HT-29 (cell line): ENCODE measurements at regions not wholly inside any gene's neighbourhood (a gene's known extent, or its start where the extent isn't known, plus 50 kb on each side); places are given as distances from the start of the nearest gene placed in this dataset.
A peak's percentile ranks its signal among the peaks of the same experiment; 100 is the strongest.

ENCODE experiments used
- DNase-seq: peaks from one replicate; pipeline ENCODE4 v3.0.0-alpha.2; 2015; ENCODE audit warnings: low spot score

DNA sequence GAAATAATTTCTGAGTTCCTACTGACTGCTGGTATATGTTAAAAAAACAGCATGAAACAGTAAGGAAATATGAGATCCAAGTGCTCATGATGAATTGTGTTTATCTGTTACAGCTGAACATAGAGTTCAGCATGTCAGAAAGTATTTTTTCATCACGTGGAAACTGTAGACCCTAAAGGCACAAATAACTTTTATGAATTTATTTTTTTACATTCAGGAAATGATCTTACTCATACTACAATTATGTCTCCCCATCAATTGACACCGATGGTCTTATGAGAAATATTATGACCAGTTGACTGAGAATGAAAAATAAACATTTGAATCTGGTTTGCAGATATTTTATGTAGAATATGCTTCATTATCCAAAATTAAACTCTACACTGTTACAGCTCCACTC, 283.1 kb upstream of the SPANXN4 start:
- no peak for DNase-seq

GRCh38 chrX:142733327-142733726, 292.4 kb upstream of the SPANXN4 start:
- no peak for DNase-seq

DNA sequence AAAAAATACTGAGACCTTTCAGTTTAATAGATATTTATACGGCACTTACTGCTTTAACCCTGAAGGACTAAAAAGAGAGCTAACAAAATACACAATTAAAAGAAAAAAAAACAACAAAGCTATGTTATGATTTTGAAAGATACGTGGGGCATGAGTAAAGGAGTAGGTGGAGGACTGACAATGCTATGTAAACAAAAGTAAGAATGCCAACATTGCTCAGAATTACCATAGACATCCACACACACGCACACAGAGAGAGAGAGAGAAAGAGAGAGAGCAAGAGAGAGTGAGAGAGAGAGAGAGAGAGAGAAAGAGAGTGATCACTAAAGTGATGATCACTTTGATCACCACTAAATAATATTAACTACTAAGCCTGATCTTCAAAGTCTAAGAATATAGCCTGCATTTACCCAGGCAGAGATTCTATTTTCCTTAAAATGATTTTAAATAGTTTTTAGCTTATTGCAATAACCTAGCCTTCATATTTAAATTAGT, 313.9 kb upstream of the SPANXN4 start:
- DNase-seq, result no peak

- no peak for DNase-seq
Observed at GRCh38 chrX:142702749-142703148, 323.0 kb upstream of the SPANXN4 start.

DNA sequence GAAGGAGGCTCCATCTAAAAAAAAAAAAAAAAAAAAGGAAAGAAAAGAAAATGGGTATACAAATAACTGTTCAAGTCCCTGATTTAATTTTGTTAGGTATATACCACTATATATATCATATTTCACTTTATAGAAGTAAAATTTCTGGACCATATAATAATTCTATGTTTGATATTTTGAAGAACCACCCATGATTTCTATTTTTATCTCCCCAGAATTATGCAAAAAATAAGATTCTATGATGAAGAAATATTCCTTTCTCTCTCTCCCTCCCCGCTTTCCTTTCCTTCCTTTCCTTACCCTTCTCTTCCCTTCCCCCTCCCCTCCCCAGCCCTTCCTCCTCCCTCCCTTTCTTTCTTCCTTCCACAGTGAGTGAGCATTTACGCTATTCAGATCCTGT, 337.5 kb upstream of the SPANXN4 start:
- no peak for DNase-seq

DNA sequence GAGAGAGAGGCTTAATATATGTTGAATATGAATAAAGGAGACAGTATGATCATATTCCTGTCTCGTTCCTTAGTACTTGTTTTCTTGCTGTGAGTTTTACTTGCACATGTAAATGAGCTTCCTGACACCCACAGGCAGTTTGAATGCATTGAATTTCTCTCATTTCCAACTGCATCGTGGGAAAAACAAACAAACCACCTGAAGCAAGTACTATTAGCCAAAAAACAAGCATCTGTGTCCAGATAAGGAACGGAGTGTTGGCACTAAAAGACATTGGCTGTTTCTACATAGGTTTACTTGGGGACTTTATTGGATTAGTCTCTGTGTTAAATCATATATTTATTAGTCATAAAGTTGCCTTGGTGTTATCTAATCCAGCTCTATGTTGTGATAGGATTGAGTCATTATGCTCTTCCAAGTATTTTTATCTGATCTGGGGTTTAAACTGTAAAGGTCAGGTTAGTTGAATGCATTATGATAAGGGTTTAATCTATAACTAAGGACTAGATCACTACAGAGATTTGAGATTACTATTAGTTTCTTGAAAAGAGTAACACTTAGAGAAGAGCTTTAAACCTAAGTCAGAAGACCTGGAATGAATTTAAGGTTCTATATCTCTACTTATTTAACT, 339.0 kb upstream of the SPANXN4 start:
- DNase-seq, result no peak

DNA sequence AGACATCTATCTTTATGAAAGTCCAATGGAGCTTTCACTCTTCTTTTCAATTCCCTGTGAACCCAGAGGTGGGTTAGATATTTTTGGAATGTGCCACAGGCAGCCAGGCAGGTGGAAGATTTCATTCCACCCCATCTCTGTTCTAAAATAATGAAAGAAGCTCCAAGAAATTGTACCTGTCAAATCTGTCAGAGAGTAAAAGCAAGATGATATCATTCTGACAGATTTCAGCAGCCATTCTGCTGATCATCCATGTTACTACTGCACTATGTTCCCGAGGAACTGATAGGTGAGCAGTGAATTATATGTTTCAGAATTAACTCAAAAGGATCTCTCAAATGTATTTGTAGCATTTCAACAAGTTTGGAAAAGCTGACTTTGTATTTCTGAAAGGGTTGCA, 339.5 kb upstream of the SPANXN4 start:
- no peak for DNase-seq

DNA sequence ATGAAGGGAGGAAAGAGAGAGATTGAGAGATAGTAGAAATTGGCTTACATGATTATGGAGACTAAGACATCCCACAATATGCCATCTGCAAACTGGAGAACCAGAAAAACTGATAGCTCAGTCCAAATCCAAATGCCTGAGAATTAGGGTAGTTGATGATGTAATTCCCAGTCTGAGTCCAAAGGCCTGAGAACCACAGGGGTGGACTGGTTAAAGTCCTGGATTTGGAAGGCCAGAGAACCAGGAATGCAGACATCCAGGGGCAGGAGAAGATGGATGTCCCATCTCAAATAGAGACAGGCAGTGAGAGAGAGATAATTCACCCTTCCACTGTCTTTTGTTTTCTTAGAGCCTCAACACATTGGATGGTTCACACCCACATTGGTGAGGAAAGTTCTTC, 345.7 kb upstream of the SPANXN4 start:
- no peak for DNase-seq

DNA sequence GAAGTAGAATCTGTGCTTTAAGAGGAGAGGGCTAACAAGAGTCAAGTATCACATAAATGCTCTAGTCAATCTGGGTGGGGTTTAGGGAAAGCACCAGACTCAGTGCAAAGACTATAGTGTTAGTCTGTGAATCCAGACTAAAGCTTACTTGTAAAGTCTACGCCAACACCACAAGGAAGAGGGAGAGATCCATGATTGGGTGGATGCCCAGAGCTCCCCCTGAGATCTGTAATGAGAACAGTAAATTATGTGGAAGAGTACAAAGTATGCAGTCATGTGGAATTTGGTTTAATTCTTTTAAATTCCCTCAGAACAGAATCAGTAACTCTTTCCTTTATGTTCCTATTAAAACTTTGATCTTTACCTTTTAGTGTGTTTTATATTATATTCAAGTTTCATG, 354.7 kb upstream of the SPANXN4 start:
- DNase-seq, result no peak

- no peak for DNase-seq
Observed at GRCh38 chrX:142663330-142664095, 362.2 kb upstream of the SPANXN4 start.

DNA sequence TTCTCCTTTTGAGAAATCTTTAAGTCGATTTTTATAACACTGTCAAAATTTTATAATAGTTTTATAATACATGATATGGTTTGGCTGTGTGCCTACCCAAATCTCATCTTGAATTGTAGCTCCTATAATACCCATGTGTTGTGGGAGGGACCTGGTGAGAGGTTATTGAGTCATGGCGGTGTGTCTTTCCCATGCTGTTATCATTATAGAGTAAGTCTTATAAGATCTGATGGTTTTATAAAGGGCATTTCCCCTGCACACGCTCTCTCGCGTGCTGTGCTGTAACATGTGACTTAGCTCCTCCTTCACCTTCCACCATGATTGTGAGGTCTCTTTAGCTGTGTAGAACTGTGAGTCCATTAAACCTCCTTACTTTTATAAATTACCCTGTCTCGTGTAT, 364.0 kb upstream of the SPANXN4 start:
- DNase-seq, result no peak

GRCh38 chrX:142655507-142655906, 370.2 kb upstream of the SPANXN4 start:
- DNase-seq, result no peak

DNA sequence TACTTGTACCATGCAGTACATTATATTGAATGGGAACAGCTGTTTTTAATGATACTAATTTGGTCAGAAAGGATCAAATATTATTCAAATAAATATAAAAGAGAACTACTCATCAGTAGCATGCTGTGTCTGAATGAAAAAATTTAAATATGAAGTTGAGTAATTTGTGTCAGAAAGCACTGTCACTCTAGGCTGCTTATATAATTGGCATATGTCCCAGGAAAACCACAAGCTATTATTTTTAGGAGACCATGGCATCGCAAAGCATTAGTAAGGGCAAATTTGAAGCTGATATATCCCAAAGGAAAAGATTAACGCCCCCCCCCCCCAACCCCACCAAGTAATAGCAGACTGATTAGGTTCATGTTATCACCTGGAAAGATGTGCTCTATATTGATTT, 388.5 kb upstream of the SPANXN4 start:
- DNase-seq, result no peak

- DNase-seq, result no peak
Observed at GRCh38 chrX:142616636-142617035, 409.1 kb upstream of the SPANXN4 start.

DNA sequence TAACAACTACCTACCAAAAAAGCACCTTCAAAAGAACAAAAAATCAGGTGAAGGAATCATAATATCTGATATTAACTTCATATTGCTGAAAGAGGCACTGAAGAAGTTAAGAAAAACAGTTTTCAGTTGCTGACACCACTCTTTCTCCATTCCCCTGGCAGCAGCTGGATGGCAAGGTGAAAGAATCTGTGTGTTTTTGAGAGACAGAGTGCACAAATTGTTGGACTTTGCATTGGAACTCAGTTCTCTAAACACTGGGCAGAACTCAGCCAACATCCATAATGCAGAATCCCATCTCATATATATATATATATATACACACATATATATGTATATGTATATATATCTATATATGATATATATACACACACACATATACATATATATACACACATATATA, 408.3 kb upstream of the MAGEC2 start:
- DNase-seq, result no peak

DNA sequence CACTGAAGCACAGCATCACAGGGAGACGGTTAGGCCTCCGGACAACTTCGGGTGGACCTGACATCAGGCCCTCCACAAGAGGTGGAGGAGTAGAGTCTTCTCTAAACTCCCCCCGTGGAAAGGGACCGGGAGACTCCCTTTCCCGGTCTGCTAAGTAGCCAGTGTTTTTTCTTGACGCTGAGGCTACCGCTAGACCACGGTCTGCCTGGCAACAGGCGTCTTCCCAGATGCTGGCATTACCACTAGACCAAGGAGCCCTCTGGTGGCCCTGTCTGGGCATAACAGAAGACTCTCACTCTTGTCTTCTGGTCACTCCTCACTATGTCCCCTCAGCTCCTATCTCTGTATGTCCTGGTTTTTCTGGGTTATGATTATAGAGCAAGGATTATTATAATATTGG, 401.5 kb upstream of the MAGEC2 start:
- DNase-seq, result peak; percentile 23

DNA sequence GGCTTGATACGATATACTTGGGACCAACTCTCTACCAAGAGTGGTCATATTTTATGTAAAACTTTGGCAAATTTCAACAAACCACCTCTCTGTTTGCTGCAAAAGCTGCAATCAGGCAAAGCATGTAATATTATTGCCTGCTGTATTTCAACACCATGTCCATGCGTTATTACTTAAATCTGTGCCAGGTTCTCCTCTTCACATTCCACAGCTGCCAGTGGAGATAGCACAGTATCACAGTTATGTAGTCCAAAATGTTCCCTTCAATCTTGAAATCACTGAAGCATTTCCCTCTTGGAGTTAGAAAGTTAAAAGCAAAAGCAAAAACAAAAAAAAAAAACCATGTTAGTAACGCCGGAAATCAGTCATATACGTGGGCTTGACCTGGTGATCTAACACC, 396.7 kb upstream of the MAGEC2 start:
- no peak for DNase-seq

DNA sequence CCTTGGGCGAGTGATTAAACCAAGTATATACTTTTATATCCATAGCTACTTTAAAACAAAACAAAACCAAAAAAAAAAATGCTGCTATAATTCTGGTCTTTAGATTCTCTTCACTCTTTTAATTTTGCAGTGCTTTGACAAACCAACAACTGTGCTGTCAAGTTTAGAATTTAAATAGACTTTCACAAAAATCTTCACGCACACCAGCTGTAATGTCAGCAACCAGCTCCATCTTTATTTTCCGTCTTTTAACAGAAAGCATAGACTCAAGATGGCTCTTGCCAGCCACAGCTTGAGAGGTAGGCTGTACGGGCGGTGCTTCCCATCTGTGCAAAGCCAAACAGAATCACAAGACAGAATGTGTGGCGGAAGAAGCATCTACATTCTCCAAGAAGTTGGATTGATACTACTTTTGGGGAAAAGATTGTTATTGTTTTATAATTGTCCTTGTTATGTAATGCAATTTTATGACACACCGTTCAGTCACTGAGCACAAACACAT, 388.3 kb upstream of the MAGEC2 start:
- no peak for DNase-seq

GRCh38 chrX:142576615-142577014, 371.5 kb upstream of the MAGEC2 start:
- DNase-seq, result no peak

- no peak for DNase-seq
Observed at GRCh38 chrX:142549923-142550322, 344.8 kb upstream of the MAGEC2 start.

DNA sequence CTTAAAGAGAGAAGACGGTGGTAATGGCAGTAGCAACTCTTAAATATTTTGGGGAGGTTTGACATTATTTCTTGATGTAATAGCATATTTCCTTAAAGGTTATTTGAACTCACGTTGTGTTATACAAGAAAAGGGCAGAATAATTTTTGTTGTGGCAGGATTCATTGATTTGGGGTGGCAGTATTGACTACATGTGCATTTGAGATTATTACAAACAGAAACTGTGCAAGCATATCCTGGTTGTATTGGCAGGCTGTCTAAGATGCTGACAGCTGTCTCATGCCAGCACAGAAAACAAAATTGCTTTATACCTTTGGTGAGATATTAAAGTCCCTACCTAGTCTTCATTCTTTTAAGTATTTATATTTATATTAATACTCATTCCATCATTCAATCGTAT, 300.7 kb upstream of the MAGEC2 start:
- DNase-seq, result no peak

GRCh38 chrX:142503967-142504643, 299.0 kb upstream of the MAGEC2 start:
- DNase-seq, result no peak

DNA sequence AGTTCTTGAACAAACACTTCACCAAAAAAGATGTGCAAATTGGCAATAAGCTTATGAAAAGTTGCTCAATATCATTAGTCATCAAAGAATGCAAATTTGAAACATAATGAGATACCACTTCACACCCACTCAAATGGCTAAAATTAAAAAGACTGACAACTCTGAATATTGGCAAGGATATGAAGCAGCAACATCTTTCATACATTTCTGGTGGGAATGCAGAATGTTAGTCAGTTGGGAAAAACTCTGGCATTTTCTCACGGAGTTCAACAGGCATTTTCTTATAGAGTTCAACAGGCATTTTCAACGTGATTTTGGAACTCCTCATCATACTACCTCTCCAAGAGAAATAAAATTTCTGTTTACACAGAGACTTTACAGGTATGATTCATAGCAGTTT, 297.4 kb upstream of the MAGEC2 start:
- DNase-seq, result no peak
